HT-29 (cell line): ENCODE measurements at regions not wholly inside any gene's neighbourhood (a gene's known extent, or its start where the extent isn't known, plus 50 kb on each side); places are given as distances from the start of the nearest gene placed in this dataset.
"Not testable (repeated sequence)": the region's sequence is repeated elsewhere in the genome, so short reads cannot be mapped to it uniquely, and the experiment has no call there.

ENCODE experiments used
- DNase-seq: peaks from one replicate; pipeline ENCODE4 v3.0.0-alpha.2; 2015; ENCODE audit warnings: low spot score

DNA sequence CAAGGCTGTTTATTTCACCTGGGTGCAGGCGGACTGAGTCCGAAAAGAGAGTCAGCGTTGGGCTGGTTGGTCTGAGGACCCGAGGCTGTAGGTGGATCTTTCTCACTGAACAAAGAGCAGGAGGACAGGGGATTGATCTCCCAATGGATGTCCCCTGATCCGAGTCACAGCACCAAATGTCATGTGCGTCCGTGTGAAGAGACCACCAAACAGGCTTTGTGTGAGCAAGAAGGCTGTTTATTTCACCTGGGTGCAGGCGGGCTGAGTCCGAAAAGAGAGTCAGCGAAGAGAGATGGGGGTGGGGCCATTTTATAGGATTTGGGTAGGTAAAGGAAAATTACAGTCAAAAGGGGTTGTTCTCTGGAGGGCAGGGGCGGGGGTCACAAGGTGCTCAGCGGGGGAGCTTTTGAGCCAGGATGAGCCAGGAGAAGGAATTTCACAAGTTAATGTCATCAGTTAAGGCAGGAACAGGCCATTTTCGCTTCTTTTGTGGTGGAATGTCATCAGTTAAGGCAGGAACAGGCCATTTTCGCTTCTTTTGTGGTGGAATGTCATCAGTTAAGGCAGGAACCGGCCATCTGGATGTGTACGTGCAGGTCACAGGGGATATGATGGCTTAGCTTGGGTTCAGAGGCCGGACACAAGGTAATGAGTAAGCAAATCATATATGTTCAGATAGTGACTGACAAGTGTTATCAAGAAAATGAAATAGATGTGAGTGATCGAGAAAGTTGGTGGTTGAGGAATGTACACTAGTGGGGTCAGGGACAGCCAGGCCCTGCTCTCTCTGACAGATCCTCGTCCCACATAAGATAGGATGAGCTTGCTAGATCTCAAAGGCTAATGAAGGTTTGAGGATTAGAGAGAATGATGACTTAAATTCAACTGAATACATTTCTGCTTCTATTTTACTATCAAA, 760.0 kb downstream of the KCNT2 start:
- not testable (repeated sequence) for DNase-seq

- no peak for DNase-seq
Observed at GRCh38 chr1:195831789-195832188, 776.5 kb downstream of the KCNT2 start.

DNA sequence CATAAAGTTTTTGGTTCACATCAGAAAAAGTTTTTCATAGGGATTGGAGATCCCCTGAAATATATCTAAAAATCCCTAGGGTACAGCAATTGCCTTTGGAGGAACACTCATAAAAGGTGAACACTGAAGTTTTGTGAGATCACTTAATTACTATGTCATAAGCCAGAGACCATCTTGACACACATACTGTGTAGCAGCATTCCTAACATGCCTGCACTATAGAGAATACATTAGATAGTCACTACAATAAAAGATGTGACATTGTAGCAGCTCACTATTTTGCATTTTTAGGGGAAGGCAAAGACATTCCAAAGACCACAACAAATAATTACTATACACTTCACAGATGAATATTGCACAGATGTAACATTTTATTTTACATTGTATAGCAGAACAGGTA, 779.9 kb downstream of the KCNT2 start:
- no peak for DNase-seq

- DNase-seq: no peak
Observed at GRCh38 chr1:195820925-195821324, 787.3 kb downstream of the KCNT2 start.

DNA sequence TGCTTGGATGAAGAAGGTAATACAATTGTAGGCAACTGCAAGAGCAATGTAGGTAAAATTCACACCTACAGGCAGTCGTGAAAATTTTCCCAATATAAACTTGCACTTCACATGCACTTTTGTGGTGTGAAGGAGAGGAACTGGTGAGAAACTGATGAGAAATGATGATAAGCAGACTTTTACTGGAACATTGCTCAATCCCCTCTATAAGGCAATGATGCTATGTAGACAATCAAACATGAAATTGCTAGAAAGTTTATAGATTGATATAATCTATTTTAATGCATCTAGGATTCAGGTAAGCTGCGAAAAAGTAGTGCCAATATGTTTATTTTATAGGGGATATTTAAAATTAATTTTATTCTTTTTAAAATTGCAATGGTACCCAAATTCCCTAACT, 802.2 kb downstream of the KCNT2 start:
- DNase-seq: no peak

DNA sequence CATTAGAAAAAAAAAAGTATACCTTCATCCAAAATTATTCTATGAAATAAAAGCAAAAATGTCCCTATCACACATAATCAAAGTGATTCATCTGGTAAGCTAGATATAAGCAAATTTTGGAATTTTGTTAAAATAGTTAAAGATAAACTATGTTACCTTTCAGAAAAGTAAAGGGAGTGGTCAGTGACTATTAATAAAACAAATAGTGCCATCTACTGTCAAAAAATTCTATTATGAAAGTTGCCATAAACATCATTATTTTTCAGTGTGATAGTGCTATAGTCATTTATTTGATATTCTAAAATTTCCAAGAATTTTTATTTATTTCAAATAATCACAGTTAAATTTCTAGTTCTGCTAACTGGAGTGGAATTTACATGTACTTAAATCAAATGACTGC, 803.7 kb downstream of the KCNT2 start:
- no peak for DNase-seq

- DNase-seq: no peak
Observed at GRCh38 chr1:195799016-195799415, 809.2 kb downstream of the KCNT2 start.

DNA sequence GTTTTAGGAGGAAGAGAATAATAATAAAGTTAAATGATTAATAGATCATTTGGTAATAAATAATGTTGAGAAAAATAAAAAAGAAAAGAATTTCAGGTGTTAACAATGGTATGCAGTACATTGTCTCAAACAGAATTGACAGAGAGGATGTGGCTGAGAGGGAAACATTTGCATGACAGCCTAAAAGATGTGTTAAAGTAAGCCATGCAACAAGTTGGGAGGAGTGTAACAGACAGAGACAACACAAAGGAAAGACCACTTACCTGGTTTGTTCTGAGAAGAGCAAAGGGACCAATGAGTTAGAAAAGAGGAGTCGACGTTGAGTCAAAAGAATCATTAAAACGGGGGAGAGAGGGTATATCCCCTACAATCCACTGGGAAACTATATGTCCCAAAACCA, 814.0 kb downstream of the KCNT2 start:
- DNase-seq: no peak

DNA sequence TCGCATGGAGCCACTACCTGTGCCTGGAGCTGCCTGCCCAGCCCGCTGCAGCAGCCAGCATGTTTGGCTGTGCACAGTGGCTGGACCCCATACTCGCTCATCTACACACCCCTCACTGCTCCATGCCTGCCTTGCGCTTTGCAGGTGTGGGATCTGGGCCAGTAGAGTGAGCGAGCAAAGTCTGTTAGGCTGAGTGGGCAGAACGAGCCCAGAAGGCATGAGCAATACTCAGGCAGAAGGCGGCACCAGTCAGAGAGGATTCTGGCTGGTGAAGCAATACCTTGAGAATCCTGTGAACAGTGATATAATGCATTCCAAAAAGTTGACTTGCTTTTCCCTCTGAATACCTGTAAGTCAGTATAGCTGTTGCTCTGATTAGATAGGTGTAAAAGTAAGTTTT, 816.4 kb downstream of the KCNT2 start:
- no peak for DNase-seq

- DNase-seq: no peak
Observed at GRCh38 chr1:195790514-195791168, 817.6 kb downstream of the KCNT2 start.

GRCh38 chr1:195789321-195789720, 818.9 kb downstream of the KCNT2 start:
- no peak for DNase-seq

- no peak for DNase-seq
Observed at GRCh38 chr1:195788721-195789120, 819.5 kb downstream of the KCNT2 start.

- DNase-seq: no peak
Observed at GRCh38 chr1:195785830-195786229, 822.4 kb downstream of the KCNT2 start.

DNA sequence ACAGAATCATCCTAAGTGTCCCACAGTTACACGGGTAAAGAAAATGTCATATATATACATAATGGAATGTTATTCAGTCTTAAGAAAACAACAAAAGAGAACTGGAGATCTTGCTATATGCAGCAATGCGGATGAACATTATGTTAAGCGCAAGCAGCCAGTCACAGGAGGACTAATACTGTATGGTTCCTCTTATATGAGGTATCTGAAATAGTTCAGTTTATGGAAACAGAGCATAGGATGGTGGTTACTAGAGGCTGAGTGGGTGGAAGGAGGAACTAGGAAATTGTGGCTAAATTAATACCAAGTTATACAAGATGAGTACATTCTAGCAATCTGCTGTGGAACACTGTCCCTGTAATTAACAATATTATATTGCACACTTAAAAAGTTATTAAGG, 834.3 kb downstream of the KCNT2 start:
- DNase-seq: no peak

DNA sequence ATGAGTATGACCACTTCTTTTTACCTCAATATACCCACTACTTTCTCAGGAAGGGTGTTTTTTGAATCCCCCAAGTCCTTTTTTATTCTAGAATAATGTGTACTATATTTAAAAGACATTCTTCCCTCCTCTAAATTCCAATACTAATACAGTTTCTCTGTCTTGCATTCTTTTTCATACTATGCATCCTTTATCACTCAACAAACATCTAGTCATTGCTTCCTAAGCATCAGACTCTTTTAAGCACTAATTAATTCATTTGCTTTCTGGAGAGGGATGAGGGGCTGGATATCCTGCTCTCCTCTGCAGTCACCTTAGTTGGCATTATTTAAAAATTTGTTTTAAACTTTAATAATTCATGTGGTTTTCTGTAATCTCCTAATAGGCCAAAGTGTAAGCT, 838.8 kb downstream of the KCNT2 start:
- DNase-seq: no peak

DNA sequence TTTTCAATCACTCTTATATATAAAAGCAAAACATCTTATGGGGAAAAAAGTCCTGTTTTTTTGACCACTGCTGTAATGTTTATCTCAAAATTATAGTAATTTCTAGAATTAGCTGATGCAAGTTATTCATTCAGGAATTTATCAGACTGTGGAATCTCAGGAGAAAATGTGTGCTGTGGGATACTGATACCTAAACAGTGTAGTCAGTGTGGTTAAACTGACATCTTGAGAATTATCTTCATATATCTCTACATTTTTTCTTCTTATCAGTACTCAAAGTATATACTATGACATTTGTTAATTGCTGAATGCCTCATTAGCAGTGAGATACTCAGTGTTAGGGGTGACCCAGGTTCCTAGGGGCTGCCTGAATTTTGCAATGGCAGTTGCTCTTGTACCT, 839.3 kb downstream of the KCNT2 start:
- DNase-seq: no peak

- DNase-seq: no peak
Observed at GRCh38 chr1:195768377-195768776, 839.9 kb downstream of the KCNT2 start.

GRCh38 chr1:195766709-195767108, 841.5 kb downstream of the KCNT2 start:
- DNase-seq: no peak

GRCh38 chr1:195765099-195765498, 843.1 kb downstream of the KCNT2 start:
- no peak for DNase-seq

DNA sequence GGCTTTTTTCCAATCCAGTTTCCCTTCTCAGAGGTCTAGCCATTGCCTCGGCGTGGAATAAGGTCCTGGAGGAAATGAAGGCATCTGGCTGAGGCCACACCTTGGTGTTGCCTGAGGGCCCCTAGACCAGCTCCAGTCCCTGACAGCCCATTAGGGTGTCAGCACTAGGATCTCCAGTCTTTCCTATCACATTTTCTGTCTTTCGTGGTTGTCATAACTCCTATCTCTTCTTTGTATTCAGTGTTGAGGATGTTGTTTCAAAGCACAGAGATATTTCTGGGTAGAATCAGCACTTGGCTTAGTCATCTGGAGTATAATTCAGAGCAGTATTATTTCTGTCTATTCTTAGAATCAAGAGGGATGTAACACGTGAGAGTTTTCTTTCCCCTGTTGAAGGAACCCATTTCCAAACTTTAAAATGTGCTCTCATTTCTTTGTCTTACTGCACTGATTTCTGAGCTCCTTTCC, 844.3 kb downstream of the KCNT2 start:
- no peak for DNase-seq

DNA sequence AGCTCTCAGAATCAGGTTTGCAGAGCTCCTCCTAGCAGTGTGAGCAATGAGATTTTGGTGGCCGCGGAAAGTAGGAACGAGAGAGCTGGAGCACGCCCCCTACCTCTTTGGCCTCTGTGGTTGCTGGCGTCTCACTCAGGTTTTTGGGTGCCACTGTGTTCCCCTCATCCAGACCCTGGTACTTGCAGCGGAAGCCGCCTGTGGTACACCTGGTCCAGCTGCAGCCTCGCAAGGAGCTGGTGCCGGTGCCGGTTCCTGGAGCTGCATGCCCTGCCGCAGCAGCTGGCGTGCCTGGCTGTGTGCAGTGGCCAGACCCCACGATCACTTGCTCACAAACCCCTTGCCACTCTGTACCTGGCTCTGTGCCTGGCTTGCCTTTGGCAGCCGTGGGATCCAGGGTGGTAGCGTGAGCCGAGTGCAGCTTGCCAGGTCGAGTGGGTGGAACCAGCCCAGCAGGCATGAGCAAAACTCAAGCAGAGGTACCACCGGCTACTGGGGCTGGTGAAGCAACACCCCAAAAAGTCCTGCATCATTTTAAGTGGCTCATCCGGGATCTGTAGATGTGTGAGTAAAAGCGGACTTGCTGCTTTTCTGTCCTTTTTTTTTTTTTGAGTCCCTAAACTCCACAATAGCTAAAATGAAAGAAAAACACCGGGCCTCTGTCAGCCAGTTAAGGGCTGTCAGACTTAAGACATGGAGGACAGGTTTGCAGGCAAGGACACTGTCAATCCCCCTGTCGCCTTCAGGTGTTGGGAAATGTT, 844.9 kb downstream of the KCNT2 start:
- DNase-seq: no peak

DNA sequence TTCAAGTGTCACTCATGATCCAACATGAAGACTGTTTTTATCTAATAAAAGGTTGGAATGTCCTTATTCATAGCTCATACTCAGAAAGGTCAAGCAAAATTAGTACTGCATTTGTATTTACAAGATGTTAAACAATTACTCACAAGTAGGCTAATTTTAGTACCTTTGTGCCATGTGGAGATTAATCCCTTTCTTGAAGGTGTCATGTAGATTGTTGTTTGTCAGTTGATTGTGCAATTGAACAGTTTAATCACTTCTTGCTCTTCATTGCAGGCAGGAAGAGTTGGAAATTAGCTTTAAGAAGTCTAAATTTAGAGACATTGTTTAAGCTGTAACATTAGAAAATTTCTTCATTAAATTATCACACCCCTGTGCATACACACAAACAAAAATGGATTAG, 847.1 kb downstream of the KCNT2 start:
- DNase-seq: no peak
